Keratinocyte (primary cell): ENCODE measurements at regions not wholly inside any gene's neighbourhood (a gene's known extent, or its start where the extent isn't known, plus 50 kb on each side); places are given as distances from the start of the nearest gene placed in this dataset.

Source experiments
- DNase-seq: peaks from one replicate; pipeline ENCODE4 v3.0.0-alpha.2; 2011; ENCODE audit warnings: low read depth, missing footprints, low spot score
- FAIRE-seq: peaks from 2 replicates; lab custom pipeline; 2011; peaks lifted over from hg19 to GRCh38; lab: Jason Lieb, UNC
- H2AFZ ChIP-seq: 2 replicates; pipeline ENCODE4 v1.6.0; 2012; ENCODE audit warnings: low read length, control low read depth, inconsistent platforms; ENCODE audit not compliant: control insufficient read depth
- H3K27ac ChIP-seq: 2 replicates; pipeline ENCODE4 v1.5.1; 2011; ENCODE audit warnings: low read length; ENCODE audit not compliant: control insufficient read depth, insufficient read depth
- H3K27me3 ChIP-seq: 3 replicates; pipeline ENCODE4 v1.6.0; 2011; ENCODE audit warnings: low read length; ENCODE audit not compliant: control insufficient read depth, insufficient read depth; ENCODE audit errors: extremely low read depth
- H3K36me3 ChIP-seq, 2 experiments: 2 replicates in 1 of 2; 3 replicates in 1 of 2; pipeline ENCODE4 v1.5.1; 2011; ENCODE audit warnings: low read length in 2 of 2, mild to moderate bottlenecking in 1 of 2; ENCODE audit not compliant: control insufficient read depth in 2 of 2, insufficient read depth in 2 of 2; ENCODE audit errors: extremely low read depth in 1 of 2
- H3K4me1 ChIP-seq: 3 replicates; pipeline ENCODE4 v1.5.1; 2011; ENCODE audit warnings: low read length; ENCODE audit not compliant: control insufficient read depth, insufficient read depth; ENCODE audit errors: extremely low read depth
- H3K4me2 ChIP-seq: 3 replicates; pipeline ENCODE4 v1.6.0; 2011; ENCODE audit warnings: low read depth, low read length; ENCODE audit not compliant: control insufficient read depth, insufficient read depth; ENCODE audit errors: extremely low read depth
- H3K4me3 ChIP-seq, 3 experiments: fragments of 200-600 bp in 1 of 3; sonication (generic) in 1 of 3; 2 replicates in 2 of 3; 3 replicates in 1 of 3; pipeline ENCODE4 v1.5.1; 2011 to 2016; ENCODE audit warnings: low read length in 3 of 3, mild to moderate bottlenecking in 3 of 3, control low read depth in 2 of 3, inconsistent platforms in 1 of 3, low read depth in 1 of 3, mixed read lengths in 1 of 3, mixed run types in 1 of 3, moderate library complexity in 1 of 3; ENCODE audit not compliant: control insufficient read depth in 2 of 3, insufficient read depth in 2 of 3; ENCODE audit errors: extremely low read depth in 1 of 3
- H3K79me2 ChIP-seq: 2 replicates; pipeline ENCODE4 v1.6.0; 2012; ENCODE audit warnings: low read length; ENCODE audit not compliant: control insufficient read depth, insufficient read depth
- H3K9ac ChIP-seq: 3 replicates; pipeline ENCODE4 v1.6.0; 2011; ENCODE audit warnings: low read length; ENCODE audit not compliant: control insufficient read depth, insufficient read depth; ENCODE audit errors: extremely low read depth
- H3K9me1 ChIP-seq: 3 replicates; pipeline ENCODE4 v1.6.0; 2011; ENCODE audit warnings: low read length; ENCODE audit not compliant: control insufficient read depth, insufficient read depth; ENCODE audit errors: extremely low read depth
- H3K9me3 ChIP-seq: 2 replicates; pipeline ENCODE4 v1.5.1; 2012; ENCODE audit warnings: low read depth, low read length; ENCODE audit not compliant: control insufficient read depth
- H4K20me1 ChIP-seq: 3 replicates; pipeline ENCODE4 v1.6.0; 2011; ENCODE audit warnings: low read length; ENCODE audit not compliant: control insufficient read depth, insufficient read depth; ENCODE audit errors: extremely low read depth
- EZH2 ChIP-seq: IDR thresholded peaks from one replicate; pipeline ENCODE4 v1.6.1; 2012; ENCODE audit warnings: inconsistent platforms, mild to moderate bottlenecking, low read length, moderate library complexity
- dilution Hi-C: fragments of 300-500 bp; cut with MboI; formaldehyde crosslinking; loops from one replicate; pipeline ENCODE4 v1.7.0; 2020; ENCODE audit warnings: low sequenced_read_pairs; ENCODE audit not compliant: extremely low pct_ligation_motif_present
- TF ChIP-seq, protein P1 (sequence below), 3 experiments: IDR thresholded peaks in 1 of 3; conservative IDR thresholded peaks in 1 of 3; optimal IDR thresholded peaks in 1 of 3; 2 replicates in 2 of 3; 3 replicates in 1 of 3; pipeline versions ENCODE3 to v1.5.1; 2011; ENCODE audit warnings: low read length in 3 of 3, mild to moderate bottlenecking in 3 of 3, moderate library complexity in 2 of 3, control low read depth in 1 of 3, inconsistent platforms in 1 of 3; ENCODE audit not compliant: insufficient read depth in 2 of 3; ENCODE audit errors: extremely low read depth in 1 of 3

DNA sequence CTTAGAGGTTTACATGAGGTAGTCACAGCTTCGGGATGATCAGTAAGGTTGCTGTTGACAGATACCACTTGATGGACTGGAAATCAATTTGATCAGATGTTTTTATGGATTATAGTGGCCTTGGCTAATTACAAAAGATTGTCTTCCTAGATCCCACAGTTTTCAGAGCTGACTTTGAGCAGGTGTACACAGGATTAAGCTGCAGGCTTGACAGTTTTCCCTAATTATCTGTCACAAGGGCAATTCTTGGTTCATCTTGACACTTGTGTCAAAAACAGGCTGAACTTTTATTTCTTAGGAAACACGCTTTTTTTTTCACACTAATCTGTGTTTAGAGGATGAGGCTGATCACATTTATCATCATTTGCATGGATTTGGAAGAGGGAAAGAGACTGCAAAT is 824.0 kb upstream of the PIK3C3 start:
- Histone ChIP-seq H3K9ac (no peak overlapping the region), H3K4me1 (peaks cover 25% of the 10 kb centered on the region)

DNA sequence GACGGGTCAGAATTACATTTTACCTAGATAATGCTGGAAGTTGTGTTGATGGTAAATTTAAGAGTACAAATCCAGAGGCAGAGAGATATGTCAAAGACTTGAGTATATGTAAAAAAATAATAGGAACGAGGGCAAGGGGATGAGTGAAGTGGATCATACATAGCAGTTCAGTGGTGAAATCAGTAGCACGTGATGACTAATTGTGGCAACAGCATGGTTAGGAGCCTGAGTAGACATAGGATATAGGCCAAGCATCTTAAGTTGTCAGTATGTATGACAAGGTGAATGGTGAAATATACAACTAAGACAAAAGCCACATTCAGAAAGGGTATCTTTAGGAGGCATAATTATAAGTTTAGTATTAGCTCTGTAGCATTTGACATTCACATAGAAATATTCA is 826.5 kb upstream of the PIK3C3 start:
- peak; percentile 46 for FAIRE-seq
- H3K36me3 ChIP-seq, result no peaks in the 10 kb centered on the region
- no peak overlapping the region for H3K4me2 ChIP-seq
- H4K20me1 ChIP-seq, result no peaks in the 10 kb centered on the region
- H3K4me3 ChIP-seq, result no peak overlapping the region
- DNase-seq, result no peak
- H3K9me1 ChIP-seq, result no peaks in the 10 kb centered on the region
- H3K27ac ChIP-seq, result peak overlapping the region; percentile 11
- dilution Hi-C loops, result no loop called here
- TF ChIP-seq, protein P1, sequence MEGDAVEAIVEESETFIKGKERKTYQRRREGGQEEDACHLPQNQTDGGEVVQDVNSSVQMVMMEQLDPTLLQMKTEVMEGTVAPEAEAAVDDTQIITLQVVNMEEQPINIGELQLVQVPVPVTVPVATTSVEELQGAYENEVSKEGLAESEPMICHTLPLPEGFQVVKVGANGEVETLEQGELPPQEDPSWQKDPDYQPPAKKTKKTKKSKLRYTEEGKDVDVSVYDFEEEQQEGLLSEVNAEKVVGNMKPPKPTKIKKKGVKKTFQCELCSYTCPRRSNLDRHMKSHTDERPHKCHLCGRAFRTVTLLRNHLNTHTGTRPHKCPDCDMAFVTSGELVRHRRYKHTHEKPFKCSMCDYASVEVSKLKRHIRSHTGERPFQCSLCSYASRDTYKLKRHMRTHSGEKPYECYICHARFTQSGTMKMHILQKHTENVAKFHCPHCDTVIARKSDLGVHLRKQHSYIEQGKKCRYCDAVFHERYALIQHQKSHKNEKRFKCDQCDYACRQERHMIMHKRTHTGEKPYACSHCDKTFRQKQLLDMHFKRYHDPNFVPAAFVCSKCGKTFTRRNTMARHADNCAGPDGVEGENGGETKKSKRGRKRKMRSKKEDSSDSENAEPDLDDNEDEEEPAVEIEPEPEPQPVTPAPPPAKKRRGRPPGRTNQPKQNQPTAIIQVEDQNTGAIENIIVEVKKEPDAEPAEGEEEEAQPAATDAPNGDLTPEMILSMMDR (optimal IDR thresholded peaks at IDR 0.05 in 1 of 3, IDR thresholded peaks at IDR 0.05 in 1 of 3, conservative IDR thresholded peaks at IDR 0.05 in 1 of 3; ENCODE audit: extremely low read depth in 1 of 3, insufficient read depth in 2 of 3, low read length in 3 of 3), result no peak
- TF ChIP-seq EZH2, result no peak
- H3K9me3 ChIP-seq, result no peaks in the 10 kb centered on the region
- H3K27me3 ChIP-seq, result no peaks in the 10 kb centered on the region
- H3K79me2 ChIP-seq, result no peaks in the 10 kb centered on the region
- no peak overlapping the region for H2AFZ ChIP-seq
- H3K9ac ChIP-seq, result no peak overlapping the region
- peaks cover 26% of the 10 kb centered on the region for H3K4me1 ChIP-seq

More for the DNA sequence above, 824.0 kb upstream of the PIK3C3 start:
- no peaks in the 10 kb centered on the region for H3K79me2 ChIP-seq
- H3K27me3 ChIP-seq, result no peaks in the 10 kb centered on the region
- no peak overlapping the region for H2AFZ ChIP-seq
- H3K9me1 ChIP-seq, result no peaks in the 10 kb centered on the region
- H3K36me3 ChIP-seq, result no peaks in the 10 kb centered on the region
- no peak overlapping the region for H3K4me3 ChIP-seq
- no peak overlapping the region for H3K4me2 ChIP-seq
- dilution Hi-C loops, result no loop called here
- FAIRE-seq, result no peak
- no peak for TF ChIP-seq EZH2
- TF ChIP-seq, protein P1 (optimal IDR thresholded peaks at IDR 0.05 in 1 of 3, IDR thresholded peaks at IDR 0.05 in 1 of 3, conservative IDR thresholded peaks at IDR 0.05 in 1 of 3; ENCODE audit: extremely low read depth in 1 of 3, insufficient read depth in 2 of 3, low read length in 3 of 3), result no peak
- H3K9me3 ChIP-seq, result no peaks in the 10 kb centered on the region
- no peak overlapping the region for H3K27ac ChIP-seq
- H4K20me1 ChIP-seq, result no peaks in the 10 kb centered on the region
- no peak for DNase-seq
